ENCODE measurements at regions not wholly inside any gene's neighbourhood (a gene's known extent, or its start where the extent isn't known, plus 50 kb on each side); places are given as distances from the start of the nearest gene placed in this dataset.

DNA sequence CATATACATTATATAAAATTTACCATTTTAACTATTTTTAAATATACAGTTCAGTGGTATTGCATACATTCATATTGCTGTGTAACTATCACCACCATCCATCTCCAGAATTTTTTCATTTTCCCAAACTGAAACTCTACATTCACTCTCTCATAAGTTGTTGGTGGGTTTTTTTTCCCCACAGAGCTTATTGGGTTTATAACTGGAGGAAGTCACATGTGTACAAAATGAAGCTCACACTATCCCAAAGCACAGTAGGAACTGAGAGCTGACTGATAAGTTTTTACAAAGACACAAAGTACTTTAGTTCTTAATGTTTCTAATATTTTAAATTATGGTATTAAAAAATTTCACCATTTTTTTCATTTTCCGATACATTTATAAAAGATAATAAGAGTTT is 78.8 kb upstream of the TNFAIP3 start:
- Histone ChIP-seq H3K9ac (ENCODE audit: low read depth, low read length) (no peak overlapping the region), H3K4me2 (ENCODE audit: low read depth, low read length) (no peak overlapping the region), H3K36me3 (ENCODE audit: control insufficient read depth, insufficient read depth, low read length) (no peaks in the 10 kb centered on the region), H3K79me1 (ENCODE audit: low read depth in 1 of 2, low read length in 2 of 2) (no peaks in the 10 kb centered on the region), H3K4me1 (ENCODE audit: control insufficient read depth, insufficient read depth, low read length) (0 out of 2 replicates have a peak, but pooled peaks cover 2% of the 10 kb centered on the region), H4K20me1 (ENCODE audit: insufficient read depth, low read length) (no peaks in the 10 kb centered on the region), H3K4me3 (ENCODE audit: insufficient read depth, low read depth, low read length) (no peak overlapping the region), H3K27me3 (ENCODE audit: control insufficient read depth, insufficient read depth, low read length) (no peaks in the 10 kb centered on the region), H2BK120ac (ENCODE audit: low read depth, low read length) (no peak overlapping the region), H4K5ac (ENCODE audit: low read depth, low read length) (no peak overlapping the region), H4K8ac (ENCODE audit: low read depth in 2 of 2, low read length in 2 of 2) (no peak overlapping the region), H2AK9ac (replicated peaks; ENCODE audit: low read depth, low read length, poor library complexity) (no peak overlapping the region), H3K9me3 (ENCODE audit: control insufficient read depth, insufficient read depth, low read length) (no peaks in the 10 kb centered on the region), H2AK5ac (ENCODE audit: low read depth, low read length) (no peak overlapping the region), H3K23ac (ENCODE audit: low read depth, low read length) (no peak overlapping the region), H4K91ac (ENCODE audit: insufficient read depth, low read depth, low read length) (no peak overlapping the region), H3K27ac (ENCODE audit: insufficient read depth, low read length) (no peak overlapping the region), H2BK20ac (ENCODE audit: low read depth, low read length) (no peak overlapping the region), H2AFZ (replicated peaks; ENCODE audit: low read length, poor library complexity) (no peak overlapping the region), H3K14ac (replicated peaks; ENCODE audit: low read depth, low read length) (no peak overlapping the region), H3K56ac (ENCODE audit: extremely low read depth, insufficient read depth, low read length) (no peak overlapping the region), H3K9me1 (ENCODE audit: insufficient read depth, low read length) (no peaks in the 10 kb centered on the region), H2BK15ac (ENCODE audit: low read depth, low read length) (no peak overlapping the region), H3K18ac (ENCODE audit: low read depth, low read length) (no peak overlapping the region), H2BK5ac (ENCODE audit: low read depth, low read length, poor library complexity, severe bottlenecking) (no peak overlapping the region), H3K4ac (ENCODE audit: low read depth, low read length) (no peak overlapping the region)
- in situ Hi-C loops (cut with MboI; ENCODE audit: low sequenced_read_pairs) (no loop called here), intact Hi-C loops (cut with micrococcal nuclease) (no loop called here), dilution Hi-C loops (cut with HindIII; ENCODE audit: low sequenced_read_pairs, unreplicated experiment) (no loop called here)
- no peak for TF ChIP-seq POLR2A (IDR thresholded peaks at IDR 0.05; ENCODE audit: low read depth, low read length)
- no peak for TF ChIP-seq SMC3 (IDR thresholded peaks at IDR 0.05; ENCODE audit: low read depth, low read length)
- no peak for TF ChIP-seq CHD1 (IDR thresholded peaks at IDR 0.05; ENCODE audit: low read depth, low read length)
- TF ChIP-seq RFX5 (IDR thresholded peaks at IDR 0.05; ENCODE audit: low read depth, low read length), result no peak
- TF ChIP-seq FOS (IDR thresholded peaks at IDR 0.05; ENCODE audit: low read depth, low read length), result no peak
- TF ChIP-seq RCOR1 (IDR thresholded peaks at IDR 0.05; ENCODE audit: insufficient replicate concordance, low read length), result no peak
- TF ChIP-seq NFE2L2 (IDR thresholded peaks at IDR 0.05; ENCODE audit: low read depth, low read length), result no peak
- no peak for TF ChIP-seq CEBPB (IDR thresholded peaks at IDR 0.05; ENCODE audit: low read depth, low read length)
- TF ChIP-seq BHLHE40 (IDR thresholded peaks at IDR 0.05; ENCODE audit: low read depth, low read length), result no peak
- TF ChIP-seq, protein P1, sequence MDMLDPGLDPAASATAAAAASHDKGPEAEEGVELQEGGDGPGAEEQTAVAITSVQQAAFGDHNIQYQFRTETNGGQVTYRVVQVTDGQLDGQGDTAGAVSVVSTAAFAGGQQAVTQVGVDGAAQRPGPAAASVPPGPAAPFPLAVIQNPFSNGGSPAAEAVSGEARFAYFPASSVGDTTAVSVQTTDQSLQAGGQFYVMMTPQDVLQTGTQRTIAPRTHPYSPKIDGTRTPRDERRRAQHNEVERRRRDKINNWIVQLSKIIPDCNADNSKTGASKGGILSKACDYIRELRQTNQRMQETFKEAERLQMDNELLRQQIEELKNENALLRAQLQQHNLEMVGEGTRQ (IDR thresholded peaks at IDR 0.05; ENCODE audit: low read depth, low read length), result no peak
- TF ChIP-seq, protein P2, sequence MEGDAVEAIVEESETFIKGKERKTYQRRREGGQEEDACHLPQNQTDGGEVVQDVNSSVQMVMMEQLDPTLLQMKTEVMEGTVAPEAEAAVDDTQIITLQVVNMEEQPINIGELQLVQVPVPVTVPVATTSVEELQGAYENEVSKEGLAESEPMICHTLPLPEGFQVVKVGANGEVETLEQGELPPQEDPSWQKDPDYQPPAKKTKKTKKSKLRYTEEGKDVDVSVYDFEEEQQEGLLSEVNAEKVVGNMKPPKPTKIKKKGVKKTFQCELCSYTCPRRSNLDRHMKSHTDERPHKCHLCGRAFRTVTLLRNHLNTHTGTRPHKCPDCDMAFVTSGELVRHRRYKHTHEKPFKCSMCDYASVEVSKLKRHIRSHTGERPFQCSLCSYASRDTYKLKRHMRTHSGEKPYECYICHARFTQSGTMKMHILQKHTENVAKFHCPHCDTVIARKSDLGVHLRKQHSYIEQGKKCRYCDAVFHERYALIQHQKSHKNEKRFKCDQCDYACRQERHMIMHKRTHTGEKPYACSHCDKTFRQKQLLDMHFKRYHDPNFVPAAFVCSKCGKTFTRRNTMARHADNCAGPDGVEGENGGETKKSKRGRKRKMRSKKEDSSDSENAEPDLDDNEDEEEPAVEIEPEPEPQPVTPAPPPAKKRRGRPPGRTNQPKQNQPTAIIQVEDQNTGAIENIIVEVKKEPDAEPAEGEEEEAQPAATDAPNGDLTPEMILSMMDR (conservative IDR thresholded peaks at IDR 0.05; ENCODE audit: low read depth, low read length), result no peak
- TF ChIP-seq RAD21 (IDR thresholded peaks at IDR 0.05; ENCODE audit: low read length), result no peak
- TF ChIP-seq, protein P3, sequence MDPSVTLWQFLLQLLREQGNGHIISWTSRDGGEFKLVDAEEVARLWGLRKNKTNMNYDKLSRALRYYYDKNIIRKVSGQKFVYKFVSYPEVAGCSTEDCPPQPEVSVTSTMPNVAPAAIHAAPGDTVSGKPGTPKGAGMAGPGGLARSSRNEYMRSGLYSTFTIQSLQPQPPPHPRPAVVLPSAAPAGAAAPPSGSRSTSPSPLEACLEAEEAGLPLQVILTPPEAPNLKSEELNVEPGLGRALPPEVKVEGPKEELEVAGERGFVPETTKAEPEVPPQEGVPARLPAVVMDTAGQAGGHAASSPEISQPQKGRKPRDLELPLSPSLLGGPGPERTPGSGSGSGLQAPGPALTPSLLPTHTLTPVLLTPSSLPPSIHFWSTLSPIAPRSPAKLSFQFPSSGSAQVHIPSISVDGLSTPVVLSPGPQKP (IDR thresholded peaks at IDR 0.05; ENCODE audit: borderline replicate concordance, low read depth, low read length), result no peak
- no peak for TF ChIP-seq MXI1 (IDR thresholded peaks at IDR 0.05; ENCODE audit: borderline replicate concordance, low read depth, low read length)
- TF ChIP-seq MAZ (IDR thresholded peaks at IDR 0.05; ENCODE audit: borderline replicate concordance, low read depth, low read length), result no peak
- no peak for TF ChIP-seq MAFK (IDR thresholded peaks at IDR 0.05; ENCODE audit: low read depth, low read length)
- POLR2A ChIA-PET (ENCODE audit: unreplicated experiment), result no interaction called here
- WGBS, 2 experiments (ENCODE audit: extremely low coverage in 2 of 2, insufficient read length in 1 of 2), result no CpG with 5 or more reads among the region's 1 CpG
- BruUV-seq (replicated peaks), result no TSS peak
- CTCF ChIA-PET, result interaction anchor here (0.6 kb wide), 1 partner anchor 291 kb away, joined by 5 read pairs; no protein-coding TSS in a partner anchor
- DNase-seq, result no peak
- no peak for ATAC-seq (ENCODE audit: low read depth)
